GM12878 (cell line): ENCODE measurements at regions not wholly inside any gene's neighbourhood (a gene's known extent, or its start where the extent isn't known, plus 50 kb on each side); places are given as distances from the start of the nearest gene placed in this dataset.

Experiments
- ATF7 ChIP-seq: fragments of 450-650 bp; IDR thresholded peaks from 2 replicates; pipeline ENCODE4 v1.6.1; 2016; ENCODE audit warnings: low read depth, mild to moderate bottlenecking
- E4F1 ChIP-seq: fragments of 450-650 bp; IDR thresholded peaks from 2 replicates; pipeline ENCODE4 v1.6.1; 2018; ENCODE audit warnings: borderline replicate concordance, mild to moderate bottlenecking; ENCODE audit not compliant: partially characterized antibody
- GATAD2B ChIP-seq: fragments of 450-650 bp; conservative IDR thresholded peaks from 2 replicates; pipeline ENCODE4 v1.6.1; 2017; ENCODE audit warnings: low read depth, mild to moderate bottlenecking, moderate library complexity
- NR2C2 ChIP-seq: IDR thresholded peaks from 2 replicates; pipeline ENCODE4 v1.6.1; 2011; ENCODE audit warnings: borderline replicate concordance, low read depth; ENCODE audit not compliant: control insufficient read depth, insufficient read length
- RBBP5 ChIP-seq: fragments of 200-600 bp; sonication (generic); conservative IDR thresholded peaks from 2 replicates; pipeline ENCODE4 v1.6.1; 2016

- TF ChIP-seq NR2C2: no peak
- no peak for TF ChIP-seq GATAD2B
- TF ChIP-seq RBBP5: no peak
- no peak for TF ChIP-seq ATF7
- TF ChIP-seq E4F1: no peak
These were observed 122.7 kb downstream of the SINHCAF start for GRCh38 chr12:31203261-31203660.
